HepG2 (cell line): ENCODE measurements at regions not wholly inside any gene's neighbourhood (a gene's known extent, or its start where the extent isn't known, plus 50 kb on each side); places are given as distances from the start of the nearest gene placed in this dataset.

ENCODE experiments used
- ATAC-seq: fragments of 200-7000 bp; cut with Tn5 transposase; 3 replicates; pipeline ENCODE4 v1.9.1; 2020; ENCODE audit warnings: mild to moderate bottlenecking, moderate library complexity
- BruUV-seq: library from RNA; stranded (reverse); fragments of 400-500 nt; replicated peaks from 2 replicates; lab custom pipeline; 2021; lab: Mats Ljungman, UMichigan
- CTCF ChIA-PET: fragments of 300-600 bp; formaldehyde crosslinking; extraction: SDS; loops from one replicate; lab custom pipeline; 2021; ENCODE audit warnings: low total read pairs, inconsistent platforms, low intra/inter-chr PET ratio; lab: Yijun Ruan, JAX
- POLR2A ChIA-PET: fragments of 350-600 bp; sonication (Branson Sonifier 250); formaldehyde crosslinking; loops from one replicate; lab custom pipeline; 2020; ENCODE audit warnings: antibody characterized with exemption, inconsistent platforms; lab: Yijun Ruan, JAX
- DNase-seq: peaks from one replicate; pipeline ENCODE4 v3.0.0-alpha.2; 2015; ENCODE audit warnings: low spot score
- FAIRE-seq: peaks from 3 replicates; lab custom pipeline; 2011; peaks lifted over from hg19 to GRCh38; lab: Jason Lieb, UNC
- H2AFZ ChIP-seq: one replicate; pipeline ENCODE4 v1.6.1; 2011; ENCODE audit warnings: low read length, inconsistent platforms
- H3K27ac ChIP-seq: fragments of 300-600 bp; 3 replicates; pipeline ENCODE4 v1.8.0; 2011; ENCODE audit warnings: mixed run types, mild to moderate bottlenecking, mixed read lengths, low read length, inconsistent platforms; ENCODE audit not compliant: insufficient read depth; ENCODE audit errors: extremely low read length
- H3K27me3 ChIP-seq, 2 experiments: fragments of 200-600 bp in 1 of 2; 2 replicates in 1 of 2; 3 replicates in 1 of 2; pipeline versions ENCODE4 v1.6.0 to v1.8.0; 2011; ENCODE audit warnings: low read length in 2 of 2, mild to moderate bottlenecking in 2 of 2, moderate library complexity in 2 of 2, inconsistent platforms in 1 of 2; ENCODE audit not compliant: insufficient read depth in 2 of 2, control insufficient read depth in 1 of 2
- H3K36me3 ChIP-seq, 2 experiments: fragments of 200-600 bp in 1 of 2; replicated peaks in 1 of 2; 2 replicates in 1 of 2; 3 replicates in 1 of 2; pipeline versions ENCODE4 v1.5.1 to v1.8.0; 2011; ENCODE audit warnings: low read length in 2 of 2, inconsistent platforms in 1 of 2; ENCODE audit not compliant: insufficient read depth in 2 of 2, control insufficient read depth in 1 of 2
- H3K4me1 ChIP-seq: 2 replicates; pipeline ENCODE4 v1.5.1; 2012; ENCODE audit warnings: low read length, inconsistent platforms; ENCODE audit not compliant: insufficient read depth
- H3K4me2 ChIP-seq: 2 replicates; pipeline ENCODE4 v1.6.0; 2011; ENCODE audit warnings: low read depth, low read length, inconsistent platforms
- H3K4me3 ChIP-seq, 3 experiments: fragments of 200-600 bp in 1 of 3; sonication (generic), shearing (Covaris generic) in 1 of 3; replicated peaks in 1 of 3; 2 replicates each; pipeline ENCODE4 v1.5.1; 2011 to 2016; ENCODE audit warnings: low read length in 3 of 3, inconsistent platforms in 2 of 3, low read depth in 2 of 3, mild to moderate bottlenecking in 2 of 3, control low read depth in 1 of 3, mixed read lengths in 1 of 3; ENCODE audit not compliant: insufficient read depth in 1 of 3
- H3K79me2 ChIP-seq: one replicate; pipeline ENCODE4 v1.6.1; 2011; ENCODE audit warnings: low read length, inconsistent platforms; ENCODE audit not compliant: insufficient read depth
- H3K9ac ChIP-seq: 2 replicates; pipeline ENCODE4 v1.6.0; 2011; ENCODE audit warnings: mild to moderate bottlenecking, low read depth, low read length, inconsistent platforms; ENCODE audit not compliant: insufficient read depth
- H3K9me3 ChIP-seq: 2 replicates; pipeline ENCODE4 v1.5.1; 2012; ENCODE audit warnings: mild to moderate bottlenecking, low read length
- H4K20me1 ChIP-seq: 2 replicates; pipeline ENCODE4 v1.6.0; 2011; ENCODE audit warnings: inconsistent platforms, mild to moderate bottlenecking, low read length, moderate library complexity; ENCODE audit not compliant: insufficient read depth
- ASH2L ChIP-seq: fragments of 300-600, 200-600 bp; sonication (generic); IDR thresholded peaks from 2 replicates; pipeline ENCODE4 v1.7.0; 2017; ENCODE audit warnings: low read depth, mild to moderate bottlenecking, moderate library complexity, mixed read lengths, low read length; ENCODE audit not compliant: insufficient read length
- JUN ChIP-seq: sonication (generic); formaldehyde crosslinking; IDR thresholded peaks from 2 replicates; pipeline ENCODE4 v1.4.0; 2020; ENCODE audit warnings: mild to moderate bottlenecking, missing genetic modification reagents
- NBN ChIP-seq: fragments of 450-650 bp; conservative IDR thresholded peaks from 2 replicates; pipeline ENCODE4 v1.6.1; 2017
- PPARG ChIP-seq: conservative IDR thresholded peaks from 2 replicates; pipeline ENCODE4 v1.6.1; 2016; ENCODE audit warnings: missing biosample characterization, missing genetic modification reagents
- RFXAP ChIP-seq: sonication (generic); formaldehyde crosslinking; IDR thresholded peaks from 2 replicates; pipeline ENCODE4 v1.4.0; 2020; ENCODE audit warnings: missing genetic modification reagents, borderline replicate concordance
- SP2 ChIP-seq: sonication (generic); formaldehyde crosslinking; IDR thresholded peaks from 2 replicates; pipeline ENCODE4 v1.5.1; 2020; ENCODE audit warnings: mild to moderate bottlenecking, missing genetic modification reagents
- SYNCRIP ChIP-seq: fragments of 200-400 bp; formaldehyde crosslinking; IDR thresholded peaks from 2 replicates; pipeline ENCODE4 v1.6.1; 2018; ENCODE audit warnings: mild to moderate bottlenecking, low read depth, low read length; ENCODE audit not compliant: insufficient read depth
- U2AF1 ChIP-seq: fragments of 200-400 bp; formaldehyde crosslinking; optimal IDR thresholded peaks from 2 replicates; pipeline ENCODE3; 2017; ENCODE audit warnings: mild to moderate bottlenecking, low read depth, low read length
- USF2 ChIP-seq, 2 experiments: sonication (generic) in 1 of 2; formaldehyde crosslinking in 1 of 2; IDR thresholded peaks; 2 replicates each; pipeline versions ENCODE4 v1.5.1 to v1.6.1; 2011 to 2020; ENCODE audit warnings: borderline replicate concordance in 1 of 2, low read depth in 1 of 2, low read length in 1 of 2, mild to moderate bottlenecking in 1 of 2, missing genetic modification reagents in 1 of 2, moderate library complexity in 1 of 2
- ZFP1 ChIP-seq: IDR thresholded peaks from 2 replicates; pipeline ENCODE4 v1.6.1; 2016
- ZNF207 ChIP-seq: fragments of 450-650 bp; IDR thresholded peaks from 2 replicates; pipeline ENCODE4 v1.6.1; 2016; ENCODE audit warnings: antibody characterized with exemption, borderline replicate concordance
- ZNF687 ChIP-seq: sonication (generic); formaldehyde crosslinking; IDR thresholded peaks from 2 replicates; pipeline ENCODE4 v1.5.1; 2020; ENCODE audit warnings: mild to moderate bottlenecking, missing genetic modification reagents, moderate library complexity
- ZNF776 ChIP-seq: sonication (generic); formaldehyde crosslinking; IDR thresholded peaks from 2 replicates; pipeline ENCODE4 v1.4.0; 2020; ENCODE audit warnings: mild to moderate bottlenecking, missing genetic modification reagents
- WGBS: methylation state at CpG from one replicate; pipeline ENCODE4 v1.1.6; 2017; ENCODE audit warnings: low lambda C conversion rate; 5-methylcytosine and 5-hydroxymethylcytosine counted together
- in situ Hi-C: cut with HindIII; loops from 2 replicates; pipeline ENCODE4 v1.10.0; 2017; ENCODE audit warnings: low pct_unique_long_range_greater_than_20kb; ENCODE audit not compliant: extremely low pct_ligation_motif_present
- intact Hi-C: fragments of 100-400 bp; cut with micrococcal nuclease; formaldehyde crosslinking; loops from one replicate; pipeline ENCODE4 v1.10.0; 2022; ENCODE audit not compliant: unreplicated experiment

- TF ChIP-seq U2AF1 (no peak), ZNF776 (no peak), SYNCRIP (no peak), ZNF687 (CRISPR knock-in tag) (no peak), PPARG (no peak)
- TF ChIP-seq, all 625 proteins: peak for 0
Observed at GRCh38 chrX:124504111-124504983, 158.0 kb downstream of the SH2D1A start (continued).

- H3K27me3 ChIP-seq: no peaks in the 10 kb centered on the region
- WGBS: 67% methylated on average over 3 of the region's 3 CpGs
- H3K79me2 ChIP-seq: no peaks in the 10 kb centered on the region
- in situ Hi-C loops (no loop called here), intact Hi-C loops (no loop called here)
- H3K4me2 ChIP-seq: no peak overlapping the region
- no peak overlapping the region for H2AFZ ChIP-seq
- no peaks in the 10 kb centered on the region for H3K4me1 ChIP-seq
- ChIA-PET POLR2A (no interaction called here), CTCF (no interaction called here)
- H3K9me3 ChIP-seq: no peaks in the 10 kb centered on the region
- no peaks in the 10 kb centered on the region for H4K20me1 ChIP-seq
- DNase-seq (no peak), ATAC-seq (no peak), FAIRE-seq (no peak)
- no peak overlapping the region for H3K4me3 ChIP-seq
- no TSS peak for BruUV-seq
- no peaks in the 10 kb centered on the region for H3K36me3 ChIP-seq
- no peak for TF ChIP-seq USF2 (IDR thresholded peaks at IDR 0.05; ENCODE audit: low read depth, low read length)
- no peak for TF ChIP-seq USF2 (CRISPR knock-in tag; IDR thresholded peaks at IDR 0.05; ENCODE audit: borderline replicate concordance)
- no peak for TF ChIP-seq SP2 (CRISPR knock-in tag)
- no peak for TF ChIP-seq JUN (CRISPR knock-in tag)
- no peak for TF ChIP-seq ASH2L
- TF ChIP-seq RFXAP (CRISPR knock-in tag): no peak
- no peak for TF ChIP-seq ZNF207
- no peak for TF ChIP-seq NBN
- no peak for TF ChIP-seq ZFP1 (CRISPR knock-in tag)
- TF ChIP-seq, all 625 proteins: peak for 0
- no peak overlapping the region for H3K27ac ChIP-seq
- no peak overlapping the region for H3K9ac ChIP-seq
Observed at GRCh38 chrX:124506066-124506465, 159.7 kb downstream of the SH2D1A start.
